Brain microvascular endothelial cell (primary cell): ENCODE measurements at regions not wholly inside any gene's neighbourhood (a gene's known extent, or its start where the extent isn't known, plus 50 kb on each side); places are given as distances from the start of the nearest gene placed in this dataset.

Experiments
- DNase-seq: peaks from one replicate; pipeline ENCODE4 v3.0.0-alpha.2; 2020
- H3K27ac ChIP-seq: fragments of 250-450 bp; sonication (Bioruptor Pico); 2 replicates; pipeline ENCODE4 v1.5.1; 2020; ENCODE audit warnings: mild to moderate bottlenecking, moderate library complexity
- H3K27me3 ChIP-seq: fragments of 250-450 bp; sonication (Bioruptor Pico); replicated peaks from 2 replicates; pipeline ENCODE4 v1.5.1; 2020; ENCODE audit warnings: mild to moderate bottlenecking
- H3K36me3 ChIP-seq: fragments of 250-450 bp; sonication (Bioruptor Pico); replicated peaks from 2 replicates; pipeline ENCODE4 v1.5.1; 2020; ENCODE audit warnings: mild to moderate bottlenecking
- H3K4me3 ChIP-seq: 2 replicates; pipeline ENCODE4 v1.5.1; 2011; ENCODE audit warnings: low read depth, mild to moderate bottlenecking, control low read depth, low read length, moderate library complexity
- CTCF ChIP-seq: IDR thresholded peaks from 2 replicates; pipeline ENCODE4 v1.5.1; 2011; ENCODE audit warnings: low read depth, mild to moderate bottlenecking, moderate library complexity, low read length, control low read depth, inconsistent platforms; ENCODE audit errors: missing control alignments
- in situ Hi-C: cut with HindIII; loops from 2 replicates; pipeline ENCODE4 v1.10.0; 2017; ENCODE audit warnings: low sequenced_read_pairs, low pct_ligation_motif_present

DNA sequence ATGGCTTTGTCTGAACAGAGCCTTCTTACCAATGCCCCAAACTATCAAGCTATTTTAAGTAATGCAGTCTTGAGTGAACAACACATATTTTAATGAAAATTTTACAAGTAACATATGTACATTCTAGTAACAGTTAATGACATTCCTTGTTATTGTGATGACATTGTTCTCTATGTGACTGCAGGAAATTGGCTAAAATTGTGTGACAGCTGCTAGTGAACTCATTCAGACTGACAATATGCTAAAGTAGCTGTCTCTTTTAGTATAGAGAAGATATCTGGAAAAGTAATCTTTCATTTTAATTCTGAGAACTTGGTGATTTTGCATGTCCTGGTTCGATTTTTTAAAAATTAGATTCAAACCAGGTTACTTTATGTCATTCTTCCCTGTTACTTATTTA is 259.8 kb upstream of the MAGI2 start:
- no peak for DNase-seq
- Histone ChIP-seq H3K4me3 (no peak overlapping the region), H3K27me3 (no peaks in the 10 kb centered on the region), H3K36me3 (no peaks in the 10 kb centered on the region), H3K27ac (no peak overlapping the region)
- TF ChIP-seq CTCF: no peak
- in situ Hi-C loops: no loop called here

DNA sequence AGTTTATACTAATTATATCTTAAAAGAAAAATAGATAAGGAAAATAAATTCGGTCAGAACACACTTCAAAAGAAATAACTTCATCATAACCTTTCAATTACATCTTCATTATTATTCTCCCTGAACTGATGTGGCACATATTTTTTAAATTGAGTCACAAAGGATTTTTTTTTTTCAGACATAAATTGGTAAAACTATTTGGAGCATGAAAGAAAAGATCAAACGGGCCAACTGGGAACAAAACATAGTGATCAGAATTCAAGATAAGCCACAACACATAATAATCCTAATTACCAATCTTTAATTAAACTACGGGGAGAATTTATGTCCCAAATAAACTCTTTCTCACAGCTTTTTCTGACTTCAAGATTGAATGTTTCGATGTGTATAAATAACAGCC is 258.2 kb upstream of the MAGI2 start:
- TF ChIP-seq CTCF: no peak
- Histone ChIP-seq H3K36me3 (no peaks in the 10 kb centered on the region), H3K27me3 (no peaks in the 10 kb centered on the region), H3K4me3 (no peak overlapping the region), H3K27ac (no peak overlapping the region)
- no peak for DNase-seq
- in situ Hi-C loops: no loop called here

DNA sequence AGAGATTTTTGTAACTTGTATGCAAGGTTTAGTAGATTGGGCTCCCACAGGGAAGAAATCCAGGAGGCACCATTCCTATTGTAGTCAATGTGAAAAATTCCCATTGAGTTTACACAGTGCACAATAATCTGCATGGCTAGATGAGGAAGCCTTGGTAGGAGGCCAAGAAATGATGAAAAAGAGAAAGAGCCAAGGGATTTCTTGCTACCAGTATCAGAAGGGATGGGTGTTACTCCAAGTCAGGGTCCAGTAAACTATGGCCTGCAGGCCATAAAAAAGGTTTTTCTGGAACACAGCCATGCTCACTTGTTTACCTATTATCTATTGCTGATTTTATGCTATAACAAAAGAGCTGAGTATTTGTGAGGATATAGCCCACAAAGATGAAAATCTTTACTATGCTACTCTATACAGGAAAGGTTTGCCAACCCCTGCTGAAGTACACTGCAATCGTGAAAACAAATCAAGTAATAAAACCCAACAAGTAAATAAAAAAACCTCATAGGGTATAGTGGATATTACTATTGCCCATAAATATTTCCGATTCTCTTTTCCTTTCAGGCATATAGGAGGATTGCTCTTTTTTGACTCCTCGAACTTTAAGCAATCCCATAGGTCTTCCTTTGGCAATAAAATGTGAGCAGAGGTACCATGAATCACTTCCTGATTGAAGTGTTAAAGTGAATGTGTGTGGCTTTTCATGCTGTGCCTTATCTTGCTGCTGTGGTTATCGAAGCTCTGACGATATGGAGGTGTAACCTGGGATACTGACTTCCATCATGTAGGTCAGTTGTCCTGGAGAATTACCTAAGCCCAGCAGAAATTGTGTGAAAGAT is 256.3 kb upstream of the MAGI2 start:
- in situ Hi-C loops: no loop called here
- Histone ChIP-seq H3K36me3 (no peaks in the 10 kb centered on the region), H3K27ac (no peak overlapping the region), H3K4me3 (no peak overlapping the region), H3K27me3 (no peaks in the 10 kb centered on the region)
- DNase-seq: peak; percentile 74
- TF ChIP-seq CTCF: no peak

- peak; percentile 15 for DNase-seq
- H3K4me3 ChIP-seq: no peak overlapping the region
- no peaks in the 10 kb centered on the region for H3K27me3 ChIP-seq
- no peak overlapping the region for H3K27ac ChIP-seq
- TF ChIP-seq CTCF: no peak
- in situ Hi-C loops: no loop called here
- no peaks in the 10 kb centered on the region for H3K36me3 ChIP-seq
Measured at GRCh38 chr7:79702116-79702515, 248.6 kb upstream of the MAGI2 start.

GRCh38 chr7:79692015-79692414 is 238.5 kb upstream of the MAGI2 start:
- DNase-seq: peak; percentile 86
- no peaks in the 10 kb centered on the region for H3K36me3 ChIP-seq
- no peak overlapping the region for H3K27ac ChIP-seq
- no peaks in the 10 kb centered on the region for H3K27me3 ChIP-seq
- in situ Hi-C loops: no loop called here
- no peak for TF ChIP-seq CTCF
- no peak overlapping the region for H3K4me3 ChIP-seq

- TF ChIP-seq CTCF: no peak
- H3K4me3 ChIP-seq: no peak overlapping the region
- no peak for DNase-seq
- in situ Hi-C loops: no loop called here
- no peak overlapping the region for H3K27ac ChIP-seq
- no peaks in the 10 kb centered on the region for H3K27me3 ChIP-seq
- H3K36me3 ChIP-seq: no peaks in the 10 kb centered on the region
Measured at GRCh38 chr7:79691074-79691473, 237.6 kb upstream of the MAGI2 start.
